Osteocyte (in vitro differentiated cells): ENCODE measurements at regions not wholly inside any gene's neighbourhood (a gene's known extent, or its start where the extent isn't known, plus 50 kb on each side); places are given as distances from the start of the nearest gene placed in this dataset.
A peak's percentile ranks its signal among the peaks of the same experiment; 100 is the strongest.

Experiments
- DNase-seq: peaks from one replicate; pipeline ENCODE4 v3.0.0; 2021; ENCODE audit warnings: mixed read lengths; ENCODE audit not compliant: unreplicated experiment; ENCODE audit errors: extremely low spot score
- H3K27ac Mint-ChIP-seq: one replicate; pipeline ENCODE4 v1.8.0; 2021; ENCODE audit warnings: mild to moderate bottlenecking, mixed read lengths; ENCODE audit not compliant: unreplicated experiment
- H3K27me3 Mint-ChIP-seq: one replicate; pipeline ENCODE4 v1.8.0; 2021; ENCODE audit warnings: mixed read lengths; ENCODE audit not compliant: unreplicated experiment
- H3K36me3 Mint-ChIP-seq: one replicate; pipeline ENCODE4 v1.8.0; 2021; ENCODE audit warnings: mixed read lengths; ENCODE audit not compliant: unreplicated experiment
- H3K4me1 Mint-ChIP-seq: one replicate; pipeline ENCODE4 v1.8.0; 2021; ENCODE audit warnings: mixed read lengths; ENCODE audit not compliant: unreplicated experiment
- H3K4me3 Mint-ChIP-seq: one replicate; pipeline ENCODE4 v1.8.0; 2021; ENCODE audit warnings: mild to moderate bottlenecking, moderate library complexity, mixed read lengths; ENCODE audit not compliant: unreplicated experiment
- H3K9me3 Mint-ChIP-seq: one replicate; pipeline ENCODE4 v1.8.0; 2021; ENCODE audit warnings: mixed read lengths; ENCODE audit not compliant: unreplicated experiment
- CTCF ChIP-seq: fragments of 200-600 bp; sonication (generic); IDR thresholded peaks from 2 replicates; pipeline ENCODE4 v1.5.0; 2021; ENCODE audit warnings: antibody characterized with exemption, mild to moderate bottlenecking, moderate library complexity

GRCh38 chr11:104260456-104260855, 96.5 kb upstream of the PDGFD start:
- H3K27ac Mint-ChIP-seq, result no peak overlapping the region
- H3K4me3 Mint-ChIP-seq, result no peak overlapping the region
- no peaks in the 10 kb centered on the region for H3K36me3 Mint-ChIP-seq
- H3K4me1 Mint-ChIP-seq, result peaks cover 6% of the 10 kb centered on the region
- peaks cover under 1% of the 10 kb centered on the region for H3K9me3 Mint-ChIP-seq
- no peaks in the 10 kb centered on the region for H3K27me3 Mint-ChIP-seq
- TF ChIP-seq CTCF, result no peak
- DNase-seq, result no peak

- no peak for TF ChIP-seq CTCF
- H3K36me3 Mint-ChIP-seq, result no peaks in the 10 kb centered on the region
- peaks cover 6% of the 10 kb centered on the region for H3K4me1 Mint-ChIP-seq
- no peaks in the 10 kb centered on the region for H3K9me3 Mint-ChIP-seq
- DNase-seq, result no peak
- no peak overlapping the region for H3K27ac Mint-ChIP-seq
- H3K4me3 Mint-ChIP-seq, result no peak overlapping the region
- H3K27me3 Mint-ChIP-seq, result no peaks in the 10 kb centered on the region
Measured at GRCh38 chr11:104259121-104259610, 95.2 kb upstream of the PDGFD start.

GRCh38 chr11:104256525-104256924, 92.6 kb upstream of the PDGFD start:
- peak; percentile 32 for TF ChIP-seq CTCF
- H3K27me3 Mint-ChIP-seq, result no peaks in the 10 kb centered on the region
- no peak overlapping the region for H3K27ac Mint-ChIP-seq
- H3K4me1 Mint-ChIP-seq, result peaks cover 6% of the 10 kb centered on the region
- H3K9me3 Mint-ChIP-seq, result no peaks in the 10 kb centered on the region
- no peak overlapping the region for H3K4me3 Mint-ChIP-seq
- no peak for DNase-seq
- H3K36me3 Mint-ChIP-seq, result no peaks in the 10 kb centered on the region

- no peaks in the 10 kb centered on the region for H3K9me3 Mint-ChIP-seq
- H3K4me1 Mint-ChIP-seq, result peaks cover 6% of the 10 kb centered on the region
- peak; percentile 45 for TF ChIP-seq CTCF
- H3K36me3 Mint-ChIP-seq, result no peaks in the 10 kb centered on the region
- no peak for DNase-seq
- no peaks in the 10 kb centered on the region for H3K27me3 Mint-ChIP-seq
- no peak overlapping the region for H3K27ac Mint-ChIP-seq
- H3K4me3 Mint-ChIP-seq, result no peak overlapping the region
Measured at GRCh38 chr11:104254347-104254746, 90.4 kb upstream of the PDGFD start.

GRCh38 chr11:104246590-104246989, 82.6 kb upstream of the PDGFD start:
- no peaks in the 10 kb centered on the region for H3K36me3 Mint-ChIP-seq
- no peak for DNase-seq
- H3K27ac Mint-ChIP-seq, result no peak overlapping the region
- no peaks in the 10 kb centered on the region for H3K9me3 Mint-ChIP-seq
- H3K4me3 Mint-ChIP-seq, result no peak overlapping the region
- TF ChIP-seq CTCF, result no peak
- H3K27me3 Mint-ChIP-seq, result no peaks in the 10 kb centered on the region
- H3K4me1 Mint-ChIP-seq, result no peaks in the 10 kb centered on the region
